Activated CD4-positive, alpha-beta T cell treated with anti-CD3 and anti-CD28 coated beads, Interleukin-2, amount 50 U/mL, for 48 hours (primary cell): ENCODE measurements at regions not wholly inside any gene's neighbourhood (a gene's known extent, or its start where the extent isn't known, plus 50 kb on each side); places are given as distances from the start of the nearest gene placed in this dataset.

Experiments used
- DNase-seq, 2 experiments: peaks; one replicate each; pipeline ENCODE4 v3.0.0-alpha.2; 2020

DNA sequence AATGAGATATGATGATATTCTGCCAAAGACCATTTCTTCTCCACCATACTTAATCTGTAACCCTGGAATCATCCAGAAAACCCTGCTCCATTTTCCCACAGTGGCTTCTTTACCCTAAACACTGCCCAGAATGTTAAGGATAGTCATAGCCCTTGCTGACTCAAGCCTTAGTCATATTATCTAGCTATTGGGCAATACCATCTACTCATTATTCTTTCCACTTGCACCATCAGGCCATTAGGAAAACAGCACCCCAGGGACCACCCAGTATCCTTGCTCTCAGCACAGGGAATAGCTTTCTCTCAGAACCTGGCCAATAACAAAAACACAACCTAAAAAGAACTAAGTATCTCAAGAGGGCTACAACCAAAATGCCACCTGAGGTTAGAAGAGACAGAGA is 445.7 kb upstream of the SLC14A2 start:
- no peak for DNase-seq

DNA sequence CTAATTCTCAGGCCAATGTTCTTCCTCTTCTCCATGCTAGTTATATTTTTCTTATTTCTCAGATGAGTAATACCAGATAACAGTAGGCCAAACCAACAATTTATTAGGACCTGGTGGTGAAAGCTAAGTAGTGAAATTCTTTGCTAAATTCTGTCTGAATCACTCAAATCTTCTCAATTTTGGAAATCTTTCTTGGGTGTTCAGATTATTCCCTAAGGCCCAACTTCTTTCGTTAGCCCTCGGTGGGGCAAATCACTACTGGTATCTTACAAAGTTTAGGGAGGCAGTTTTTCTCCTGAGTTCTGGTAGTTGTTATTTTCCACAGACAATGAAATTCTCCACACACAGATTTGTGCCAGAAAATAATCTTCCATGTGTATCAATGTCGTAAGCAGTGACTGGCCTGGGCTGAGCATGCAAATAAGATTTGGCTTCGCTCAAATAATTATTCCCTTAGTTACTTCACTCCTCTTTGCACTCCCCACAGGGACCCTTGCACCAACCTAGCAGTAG is 443.5 kb upstream of the SLC14A2 start:
- DNase-seq = no peak

DNA sequence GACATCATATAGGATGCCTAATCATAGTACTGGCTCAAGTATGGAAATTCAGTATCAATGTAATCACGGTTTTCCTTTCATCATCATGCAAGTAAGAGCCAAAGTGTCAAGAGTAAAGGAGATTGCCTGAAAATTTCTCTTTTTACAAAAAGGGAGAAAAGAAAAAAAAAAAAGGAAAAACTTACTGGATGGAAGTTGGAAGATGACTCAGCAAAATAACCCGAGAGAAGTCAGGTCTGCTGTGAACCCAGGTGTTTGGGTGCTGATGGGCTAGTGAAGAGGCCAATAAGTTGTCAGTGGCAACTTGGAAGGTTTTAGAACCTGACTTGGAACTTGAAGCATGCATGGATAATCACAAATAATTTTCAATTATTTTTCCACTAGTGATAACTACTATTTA is 441.9 kb upstream of the SLC14A2 start:
- DNase-seq = no peak

DNA sequence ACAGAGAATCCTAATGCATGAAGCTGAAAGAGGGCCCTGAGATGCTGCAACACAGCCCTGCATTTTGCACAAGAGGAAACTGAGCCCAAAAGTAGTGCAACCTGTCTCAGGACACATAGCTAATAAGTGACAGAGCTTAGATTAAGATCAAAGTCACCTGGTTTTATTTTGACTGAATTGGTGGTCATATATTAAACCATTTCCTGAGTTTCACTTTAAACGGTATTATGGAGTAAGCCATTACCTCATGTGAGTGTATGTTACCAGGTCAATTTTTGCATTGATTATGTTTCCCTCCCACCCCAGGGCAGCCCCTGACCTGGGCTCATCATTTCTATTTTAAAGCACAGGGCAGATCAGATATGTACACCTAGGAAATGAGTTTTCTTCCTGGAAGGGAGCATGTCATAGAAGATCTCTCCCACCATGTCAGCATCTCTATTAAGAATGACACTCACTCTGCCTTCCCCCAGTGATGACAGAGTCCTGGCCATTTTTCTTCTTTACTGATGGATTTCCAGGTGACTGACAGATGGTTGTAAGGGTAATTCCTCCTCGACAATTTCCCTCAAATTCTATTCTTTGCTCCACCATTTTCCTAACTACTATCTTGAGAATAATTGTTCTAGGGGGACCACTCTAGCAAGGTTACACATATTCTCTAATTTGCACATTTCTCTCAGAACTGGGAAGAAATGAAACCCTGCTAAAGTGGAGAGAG is 441.3 kb upstream of the SLC14A2 start:
- DNase-seq = no peak

DNA sequence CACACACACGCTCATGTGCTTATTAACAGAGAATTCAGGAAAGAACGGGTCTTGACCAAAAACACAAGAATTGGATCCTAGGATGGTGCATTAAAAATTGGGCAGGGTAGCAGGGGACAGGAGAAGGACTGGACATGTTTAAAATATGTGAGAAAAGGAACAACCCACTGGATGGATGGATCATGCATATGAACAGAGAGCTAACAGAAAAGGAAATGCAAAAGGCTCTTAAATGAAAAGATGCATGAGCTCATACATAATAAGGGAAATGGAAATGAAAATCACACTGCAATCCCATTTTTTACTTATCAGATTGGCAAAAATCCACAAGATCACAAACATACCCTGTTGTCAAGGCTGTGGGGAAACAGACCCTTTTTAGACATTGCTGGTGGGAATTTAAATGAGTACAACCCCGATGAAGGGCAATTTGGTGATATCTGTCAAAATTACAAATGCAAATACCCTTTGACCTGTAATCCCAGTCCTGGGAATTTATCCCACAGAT is 440.6 kb upstream of the SLC14A2 start:
- no peak for DNase-seq

DNA sequence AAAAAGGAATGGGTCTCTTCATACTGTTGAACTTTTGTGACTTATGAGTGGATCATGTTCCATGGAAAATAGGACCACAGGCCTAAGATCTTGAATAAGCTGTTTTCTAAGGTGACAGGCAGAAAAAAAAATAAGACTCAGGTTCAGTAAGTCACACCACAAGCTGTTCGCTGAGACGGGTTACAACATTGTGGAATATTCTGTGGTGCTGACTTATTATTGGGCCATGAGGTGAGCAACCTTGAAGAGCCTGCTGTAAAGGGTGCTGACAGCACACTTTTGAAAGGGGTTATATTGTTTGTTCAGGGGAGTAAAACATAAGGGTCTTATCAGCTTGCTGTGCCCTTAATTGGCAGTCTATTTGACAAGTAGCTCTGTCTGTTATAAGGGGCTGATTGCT is 439.8 kb upstream of the SLC14A2 start:
- DNase-seq = no peak

DNA sequence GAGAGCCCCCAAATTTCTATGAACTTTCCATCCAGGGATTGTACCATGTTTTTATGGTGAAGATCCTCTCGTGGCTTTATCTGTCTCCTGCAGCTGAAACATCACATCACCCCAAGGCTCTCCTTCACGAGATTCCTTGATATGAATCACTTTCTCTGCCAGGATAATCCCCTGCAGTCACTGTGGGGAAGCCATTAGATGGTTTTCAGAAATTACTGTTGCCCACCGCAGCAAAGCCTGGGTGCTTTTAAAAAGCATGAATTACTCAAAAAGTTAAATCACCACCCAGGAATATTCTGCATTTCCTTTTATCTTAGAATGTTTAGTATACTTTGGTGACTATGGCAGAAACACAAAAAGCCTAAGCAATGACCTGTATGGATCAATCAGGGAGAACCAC is 428.4 kb upstream of the SLC14A2 start:
- no peak for DNase-seq

DNA sequence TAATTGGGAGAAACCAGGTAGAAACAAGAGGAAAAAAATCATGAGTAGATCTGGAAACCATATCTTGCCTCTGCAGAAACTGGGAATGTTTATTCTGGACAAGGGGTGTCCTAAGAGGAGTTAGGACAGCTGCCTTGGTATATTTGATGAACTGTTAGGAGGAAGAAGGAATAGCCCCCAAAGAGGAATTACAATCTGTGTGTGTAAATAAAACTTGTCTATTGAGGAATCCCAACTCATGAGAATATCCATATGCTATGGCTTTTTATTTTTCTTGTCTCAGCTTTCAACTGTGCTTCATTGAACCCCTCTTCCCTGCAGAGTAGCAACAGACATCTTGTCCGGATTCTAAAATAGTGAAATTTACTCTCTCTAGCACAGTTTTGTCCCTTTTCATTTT is 423.5 kb upstream of the SLC14A2 start:
- DNase-seq = no peak

DNA sequence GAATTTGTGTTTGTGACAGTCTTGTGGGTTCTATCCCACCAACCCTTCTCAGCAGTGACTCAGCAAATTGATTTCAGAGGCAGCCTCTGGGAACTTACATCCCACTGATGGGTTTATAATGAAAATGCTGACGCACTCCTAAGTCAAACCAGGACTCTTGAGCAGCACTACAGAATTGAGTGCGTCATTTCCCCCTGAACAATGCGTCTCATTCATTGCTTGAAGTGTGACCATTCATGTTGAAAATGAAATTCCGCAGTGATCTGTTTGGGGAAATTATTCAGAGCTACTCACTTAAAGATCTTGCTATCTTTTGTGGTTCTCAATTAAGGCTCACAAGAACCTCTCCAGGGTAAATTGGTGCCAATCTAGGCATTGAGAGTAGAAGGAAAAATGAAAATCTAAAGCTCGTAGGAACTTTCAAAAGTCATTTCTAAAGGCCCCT is 417.7 kb upstream of the SLC14A2 start:
- DNase-seq = peak; percentile 5 to 19

DNA sequence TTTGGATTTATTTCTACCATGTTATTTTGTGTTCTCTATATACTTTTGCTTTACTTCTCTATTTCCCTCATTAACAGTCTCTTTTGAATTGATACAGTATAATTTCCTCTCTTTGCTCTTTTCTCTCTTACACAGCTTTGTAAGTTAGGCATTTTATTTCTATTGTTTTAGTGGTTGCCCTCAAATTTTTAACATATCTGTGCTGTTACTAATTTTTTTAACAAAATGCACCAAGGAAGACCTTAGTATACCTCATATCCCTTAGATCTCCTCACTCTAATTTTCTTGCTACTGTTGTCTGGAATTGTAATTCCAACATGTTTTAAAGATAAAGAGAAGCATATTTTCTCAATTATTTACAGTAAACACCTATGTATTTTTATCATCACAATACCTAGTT is 416.8 kb upstream of the SLC14A2 start:
- no peak for DNase-seq

DNA sequence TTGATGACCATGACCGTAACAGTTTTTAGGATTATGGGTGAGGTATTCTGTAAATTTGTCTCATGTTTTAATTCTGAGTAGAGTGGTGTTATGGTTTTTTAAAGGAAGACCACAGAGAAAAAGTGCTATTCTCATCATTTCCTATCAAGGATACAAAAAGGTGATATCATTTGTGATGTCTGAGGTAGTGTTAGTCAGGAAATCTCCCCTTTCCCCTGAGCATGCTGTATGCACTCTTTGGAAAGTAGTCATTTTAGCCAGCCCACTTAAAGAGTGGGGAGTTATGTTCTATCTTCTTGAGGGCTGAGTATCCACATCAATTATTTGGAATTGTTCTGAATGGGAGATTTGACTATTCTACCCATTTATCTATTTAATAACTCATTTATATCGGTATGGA is 414.2 kb upstream of the SLC14A2 start:
- no peak for DNase-seq

DNA sequence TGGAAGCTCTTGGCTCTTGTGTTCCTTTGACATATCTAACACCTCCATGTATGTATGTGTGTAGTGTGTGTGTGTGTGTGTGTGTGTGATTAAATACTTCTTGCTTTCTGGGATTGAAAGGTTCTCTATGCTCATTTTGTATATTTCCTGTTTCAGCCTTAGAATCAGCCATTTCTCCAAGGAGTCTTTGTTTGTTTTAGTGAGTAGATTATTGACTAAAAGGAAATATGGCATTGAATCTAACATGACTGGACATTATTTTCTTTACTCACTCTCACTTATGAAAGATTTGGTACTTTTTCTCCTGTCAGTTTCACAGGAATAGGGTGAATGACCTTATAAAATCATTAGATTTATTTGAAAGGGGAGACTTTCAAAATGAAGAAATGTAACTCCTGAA is 413.8 kb upstream of the SLC14A2 start:
- DNase-seq = no peak

DNA sequence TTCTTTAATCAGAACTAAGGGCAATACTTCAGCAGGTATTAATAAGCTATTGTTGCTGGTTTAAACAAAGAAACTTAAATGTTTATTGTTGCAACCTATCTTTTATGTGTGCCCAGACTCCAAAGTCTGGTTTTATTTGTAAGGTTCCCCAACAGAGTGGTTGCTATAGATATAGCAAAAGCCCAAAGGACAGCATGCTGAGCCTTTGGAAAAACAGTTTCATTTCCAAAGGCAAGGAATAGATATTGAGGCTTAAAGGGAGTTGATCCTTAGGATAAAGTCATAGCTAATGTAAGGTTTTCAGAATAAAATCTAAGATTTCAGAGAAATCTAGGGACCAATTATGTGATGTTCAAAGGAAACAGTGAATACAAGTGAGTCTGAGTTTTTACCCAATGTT is 413.2 kb upstream of the SLC14A2 start:
- DNase-seq = no peak

DNA sequence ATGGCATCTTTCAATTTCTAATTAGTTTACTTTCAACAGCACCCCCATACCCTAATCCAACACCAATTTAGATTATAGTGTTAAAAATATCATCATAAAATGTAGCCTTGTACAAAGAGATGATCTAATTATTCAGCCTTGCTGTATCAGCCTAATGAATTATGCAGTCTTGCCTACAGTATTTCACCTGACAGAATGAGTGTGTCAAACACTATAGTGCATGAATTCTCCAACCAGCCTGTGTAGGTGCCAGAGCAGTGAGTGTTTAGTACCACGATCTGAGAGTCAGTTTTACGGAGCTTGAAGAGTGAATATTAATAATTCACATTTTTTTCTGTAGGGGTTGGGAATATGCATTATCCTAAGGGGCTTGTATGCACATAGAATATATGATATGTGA is 411.6 kb upstream of the SLC14A2 start:
- no peak for DNase-seq

DNA sequence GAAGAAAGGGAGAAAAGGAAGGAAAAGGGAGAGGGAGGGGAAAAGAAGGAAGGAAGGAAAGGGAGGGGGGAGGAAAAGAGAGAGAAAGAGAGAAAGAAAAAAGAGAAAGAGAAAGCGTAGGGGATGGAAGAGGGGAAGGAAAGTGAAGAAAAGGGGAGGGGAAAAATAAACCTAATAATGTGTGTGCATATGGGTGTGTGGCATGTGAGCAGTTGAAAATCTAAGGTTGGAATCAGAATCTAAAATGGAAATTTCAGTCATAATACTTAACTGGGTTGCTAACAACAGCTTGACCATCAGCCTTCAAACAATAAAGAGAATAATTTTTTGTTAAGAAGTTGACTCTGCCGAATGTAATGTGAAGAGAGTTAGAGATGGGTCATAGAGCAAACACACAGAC is 407.9 kb upstream of the SLC14A2 start:
- DNase-seq = no peak

DNA sequence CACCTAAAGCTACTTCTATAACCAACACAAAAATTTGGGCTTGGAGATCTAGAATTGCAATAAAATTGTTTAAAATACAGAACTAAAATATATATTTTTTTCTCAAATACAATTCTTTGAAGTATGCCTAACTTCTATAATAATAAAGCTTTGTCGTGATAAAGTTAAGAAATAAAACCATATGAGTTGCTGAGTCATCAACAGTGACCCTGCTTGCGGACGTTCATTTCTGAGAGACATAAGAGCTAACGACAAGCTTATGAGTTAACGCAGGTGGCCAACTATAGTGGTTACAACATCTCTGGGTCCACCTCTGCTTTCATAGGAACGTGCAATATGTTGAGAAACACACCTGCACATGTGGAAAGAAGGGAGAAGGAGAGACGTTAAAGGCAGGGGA is 407.1 kb upstream of the SLC14A2 start:
- DNase-seq = no peak

DNA sequence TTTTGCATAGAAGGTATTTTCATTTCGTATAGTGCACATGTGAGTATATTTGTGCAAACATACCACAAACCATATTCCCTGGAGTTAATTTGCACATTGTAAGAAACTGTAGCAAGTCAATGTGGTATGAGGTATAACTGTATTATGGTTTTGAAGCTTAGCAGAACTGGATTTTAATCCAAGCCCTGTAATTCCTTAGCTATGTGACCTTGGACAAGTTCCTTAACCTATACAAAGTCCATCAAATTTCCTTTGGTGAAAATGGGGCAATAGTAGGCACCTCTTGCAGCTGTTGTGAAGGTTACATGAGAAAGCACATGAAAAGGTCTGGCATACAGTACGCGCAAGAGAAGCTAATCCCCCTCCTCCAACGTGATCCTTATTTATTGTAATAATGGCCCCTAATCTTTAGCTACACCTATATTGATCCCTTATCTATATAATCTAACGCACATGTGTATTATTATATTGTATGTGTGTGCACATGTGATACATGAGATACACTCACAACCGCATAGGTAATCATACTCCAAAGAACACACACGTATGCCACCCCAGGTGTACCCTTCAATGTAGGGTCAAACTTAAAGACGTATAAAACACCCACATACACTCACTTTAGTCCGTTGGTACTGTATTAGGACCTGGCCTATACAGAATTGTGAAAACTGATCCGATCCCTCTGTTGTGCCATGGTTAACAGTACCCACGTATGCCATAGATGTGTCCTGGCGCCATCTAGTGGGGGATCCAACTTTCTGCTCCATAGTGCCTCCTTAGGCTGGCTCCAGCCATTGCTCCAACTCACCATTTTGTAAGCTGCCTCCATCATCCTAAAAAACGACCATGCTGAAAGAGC is 402.9 kb upstream of the SLC14A2 start:
- peak; percentile 80 to 82 for DNase-seq

DNA sequence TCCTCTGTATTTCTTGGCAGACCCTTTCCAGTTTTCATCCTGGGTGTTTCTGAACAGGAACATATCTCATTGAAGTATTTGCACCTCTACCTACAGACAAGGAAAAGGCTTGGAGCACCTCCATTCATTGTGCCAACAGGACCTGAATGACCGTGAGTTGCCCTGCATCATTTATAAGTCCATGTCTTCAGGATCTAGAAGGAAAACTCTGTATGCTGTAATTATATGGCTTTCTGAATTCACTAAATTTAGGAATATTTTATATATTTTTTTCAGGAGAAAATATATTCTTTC is 402.3 kb upstream of the SLC14A2 start:
- DNase-seq = no peak

DNA sequence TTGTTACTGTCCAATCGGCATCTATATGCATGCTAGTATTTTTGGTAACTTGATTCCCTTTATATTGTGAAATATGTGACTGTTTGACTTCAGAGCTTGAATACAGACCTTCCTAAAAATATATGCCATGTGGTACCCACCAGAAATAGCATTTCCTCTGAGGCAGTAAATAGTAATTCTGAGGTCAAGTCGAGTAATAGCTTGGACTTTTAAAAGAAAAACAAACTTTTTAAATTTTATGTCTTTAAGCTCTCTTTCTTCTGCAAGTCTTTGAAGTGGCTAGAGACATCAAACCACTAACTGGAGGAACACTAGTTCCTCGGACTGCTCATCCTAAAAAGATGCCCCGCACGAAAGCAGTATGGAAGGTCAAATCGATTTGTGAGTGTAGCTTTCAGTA is 396.8 kb upstream of the SLC14A2 start:
- no peak for DNase-seq

DNA sequence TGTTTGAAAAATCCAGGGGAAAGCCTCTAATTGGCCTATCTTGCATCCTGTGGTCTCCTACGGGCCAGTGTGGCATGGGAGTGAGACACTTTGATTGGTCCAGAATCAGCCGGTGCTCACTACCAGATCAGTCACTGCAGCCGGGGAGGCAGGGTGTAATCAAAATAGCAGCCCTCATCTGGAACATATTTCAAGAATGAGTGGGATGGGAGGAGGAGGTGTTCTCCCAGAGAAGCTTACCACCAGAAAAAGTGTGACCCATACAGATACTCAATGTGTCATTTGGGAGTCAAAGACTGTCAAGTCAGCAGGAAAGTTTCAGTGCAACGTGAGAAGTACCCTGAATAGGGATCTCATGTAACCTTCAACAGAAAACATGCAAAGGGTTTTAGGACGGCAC is 393.9 kb upstream of the SLC14A2 start:
- peak in 1 of 2 experiments; percentile 5 for DNase-seq

DNA sequence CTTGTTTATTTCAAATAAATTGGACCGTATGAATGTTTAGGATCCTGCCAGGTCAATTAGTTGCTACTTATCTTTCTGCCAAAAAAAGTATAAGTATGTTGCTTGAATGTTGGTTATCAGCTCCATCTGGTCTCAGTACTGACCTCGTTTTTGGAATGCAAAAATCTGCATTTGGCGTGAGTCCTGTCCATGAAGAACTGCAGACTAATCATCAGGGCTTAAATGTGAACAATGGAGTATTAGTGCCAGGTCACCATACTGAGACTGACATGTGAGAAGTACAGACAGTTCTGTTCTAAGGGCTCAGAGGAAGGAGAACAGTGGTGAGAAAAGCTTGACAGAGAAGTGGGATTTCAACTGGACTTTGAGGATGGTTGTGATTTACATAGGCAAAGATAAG is 393.1 kb upstream of the SLC14A2 start:
- DNase-seq = no peak

DNA sequence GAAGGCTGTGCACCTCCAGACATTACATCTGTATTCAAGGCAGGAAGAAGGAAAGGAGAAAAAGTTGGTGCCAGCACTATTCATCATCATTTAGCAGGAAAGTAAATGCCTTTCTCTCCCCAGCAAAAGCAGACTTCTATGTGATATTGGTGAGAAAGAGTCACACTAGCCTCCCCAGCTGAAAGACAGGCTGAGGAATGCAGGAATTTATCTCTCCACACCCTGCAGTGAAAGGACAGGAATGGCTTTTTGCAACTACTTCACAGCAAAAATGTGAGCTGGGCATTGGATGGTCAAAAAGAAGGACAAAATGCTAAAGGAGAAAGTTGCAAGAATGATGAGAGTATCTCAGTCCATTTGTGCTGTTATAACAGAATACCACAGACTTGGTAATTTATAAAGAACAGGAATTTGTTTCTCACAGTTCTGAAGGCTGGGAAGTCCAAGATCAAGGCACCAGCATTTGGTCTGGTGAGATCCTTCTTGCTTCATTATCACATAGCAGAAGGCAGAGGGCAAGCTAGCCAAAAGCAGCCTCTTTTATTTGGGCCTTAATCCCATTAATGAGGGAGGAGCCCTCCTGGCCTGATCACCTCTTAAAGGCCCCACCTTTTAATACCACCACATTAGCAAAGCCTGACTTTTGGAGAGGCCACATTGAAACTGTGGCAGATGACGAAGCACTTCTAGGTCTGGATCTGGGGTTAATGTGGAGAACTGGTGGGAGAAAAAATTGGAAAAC is 388.1 kb upstream of the SLC14A2 start:
- no peak for DNase-seq

DNA sequence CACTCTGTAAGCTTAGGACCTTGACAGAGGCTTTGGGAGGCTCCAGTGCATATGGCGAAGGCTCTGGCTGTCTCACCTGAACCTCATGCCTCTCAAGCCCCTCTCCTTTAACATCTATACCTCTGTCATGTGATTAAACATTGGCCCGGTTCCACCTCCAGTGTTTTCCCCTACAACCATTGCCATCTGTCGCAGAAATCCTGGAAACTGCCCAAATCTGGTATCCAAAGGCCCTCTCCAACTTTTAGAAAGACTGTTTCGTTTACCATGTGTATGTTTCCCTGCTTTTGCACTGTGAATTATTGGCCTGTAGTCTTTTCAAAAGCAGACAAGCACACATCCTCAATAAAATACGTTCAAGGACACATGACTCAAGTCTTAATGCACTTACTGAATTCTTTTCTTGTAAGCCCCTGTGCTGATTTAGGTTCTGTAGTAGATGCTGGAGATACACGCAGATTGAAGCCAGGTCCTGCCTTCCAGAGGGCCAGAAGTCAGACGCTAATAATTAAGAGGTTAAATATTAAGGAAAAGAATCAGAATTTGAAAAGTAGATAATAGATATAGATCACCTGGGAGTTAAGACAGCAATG is 386.4 kb upstream of the SLC14A2 start:
- no peak for DNase-seq
